ENCODE measurements at regions not wholly inside any gene's neighbourhood (a gene's known extent, or its start where the extent isn't known, plus 50 kb on each side); places are given as distances from the start of the nearest gene placed in this dataset.

DNA sequence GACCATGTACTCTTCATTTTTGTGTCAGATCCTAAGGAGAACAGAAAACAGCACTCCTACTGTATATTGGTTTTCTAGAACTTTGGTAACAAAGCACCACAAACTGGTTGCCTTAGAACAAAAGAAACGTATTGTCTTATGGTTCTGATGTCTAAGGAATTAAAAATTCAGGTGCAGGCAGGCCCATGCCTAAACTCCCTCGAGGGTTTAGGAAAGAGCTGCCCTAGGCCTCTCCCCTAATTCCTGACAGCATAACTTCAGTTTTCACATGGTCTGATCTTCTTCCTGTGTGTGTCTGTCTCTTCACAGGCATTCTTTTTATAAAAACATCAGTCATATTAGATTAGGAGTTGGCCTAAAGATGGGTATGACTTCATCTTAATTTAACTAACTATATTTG, 1093.6 kb downstream of the TECRL start:
- no peak for TF ChIP-seq CTCF (IDR thresholded peaks at IDR 0.05)
- no peak for TF ChIP-seq POLR2A (IDR thresholded peaks at IDR 0.05)
- TF ChIP-seq POLR2AphosphoS5 (IDR thresholded peaks at IDR 0.05), result no peak
